Mesenchymal stem cell (in vitro differentiated cells and primary cell): ENCODE measurements at regions not wholly inside any gene's neighbourhood (a gene's known extent, or its start where the extent isn't known, plus 50 kb on each side); places are given as distances from the start of the nearest gene placed in this dataset.

Experiments used
- DNase-seq: peaks from one replicate; pipeline ENCODE4 v3.0.0-alpha.2; 2013
- H2AFZ ChIP-seq: one replicate; pipeline ENCODE4 v1.6.1; 2013; ENCODE audit warnings: low read depth, mild to moderate bottlenecking, control low read depth, inconsistent platforms, low read length, moderate library complexity
- H2AK5ac ChIP-seq: 2 replicates; pipeline ENCODE4 v1.6.1; 2013; ENCODE audit warnings: low read length, moderate library complexity, mild to moderate bottlenecking, inconsistent platforms; ENCODE audit not compliant: severe bottlenecking
- H2BK120ac ChIP-seq: one replicate; pipeline ENCODE4 v1.6.1; 2013; ENCODE audit warnings: low read depth, mild to moderate bottlenecking, inconsistent platforms, low read length, moderate library complexity
- H2BK12ac ChIP-seq, 2 experiments: one replicate each; pipeline ENCODE4 v1.6.1; 2013; ENCODE audit warnings: inconsistent platforms in 2 of 2, low read length in 2 of 2, mild to moderate bottlenecking in 2 of 2, moderate library complexity in 2 of 2, control low read depth in 1 of 2
- H2BK15ac ChIP-seq: one replicate; pipeline ENCODE4 v1.6.1; 2013; ENCODE audit warnings: mild to moderate bottlenecking, low read depth, inconsistent platforms; ENCODE audit not compliant: poor library complexity, severe bottlenecking
- H2BK5ac ChIP-seq: 2 replicates; pipeline ENCODE4 v1.6.1; 2013; ENCODE audit warnings: low read depth, mild to moderate bottlenecking, low read length, control low read depth, inconsistent platforms; ENCODE audit not compliant: poor library complexity, severe bottlenecking
- H3K14ac ChIP-seq, 2 experiments: one replicate each; pipeline ENCODE4 v1.6.1; 2013; ENCODE audit warnings: inconsistent platforms in 2 of 2, low read length in 2 of 2, control low read depth in 1 of 2, mild to moderate bottlenecking in 1 of 2, moderate library complexity in 1 of 2
- H3K18ac ChIP-seq, 2 experiments: one replicate each; pipeline ENCODE4 v1.6.1; 2013; ENCODE audit warnings: inconsistent platforms in 2 of 2, low read length in 2 of 2, control low read depth in 1 of 2, low read depth in 1 of 2, mild to moderate bottlenecking in 1 of 2
- H3K23ac ChIP-seq, 2 experiments: one replicate each; pipeline ENCODE4 v1.6.1; 2013; ENCODE audit warnings: inconsistent platforms in 2 of 2, low read length in 2 of 2, mild to moderate bottlenecking in 2 of 2, moderate library complexity in 2 of 2, control low read depth in 1 of 2
- H3K27ac ChIP-seq: 2 replicates; pipeline ENCODE4 v1.5.1; 2013; ENCODE audit warnings: mild to moderate bottlenecking, moderate library complexity, low read length, control low read depth, inconsistent platforms; ENCODE audit not compliant: poor library complexity, severe bottlenecking
- H3K27me3 ChIP-seq, 2 experiments: 2 replicates each; pipeline versions ENCODE4 v1.6.1 to v1.7.0; 2013; ENCODE audit warnings: low read length in 2 of 2, mild to moderate bottlenecking in 2 of 2, moderate library complexity in 2 of 2, control low read depth in 1 of 2, inconsistent platforms in 1 of 2; ENCODE audit not compliant: control insufficient read depth in 1 of 2, insufficient read depth in 1 of 2
- H3K36me3 ChIP-seq, 2 experiments: 2 replicates each; pipeline versions ENCODE4 v1.6.1 to v1.7.0; 2013; ENCODE audit warnings: low read length in 2 of 2, control low read depth in 1 of 2, inconsistent platforms in 1 of 2, low read depth in 1 of 2, mild to moderate bottlenecking in 1 of 2; ENCODE audit not compliant: insufficient read depth in 2 of 2, control insufficient read depth in 1 of 2
- H3K4ac ChIP-seq, 2 experiments: one replicate each; pipeline ENCODE4 v1.6.1; 2013; ENCODE audit warnings: inconsistent platforms in 2 of 2, low read length in 2 of 2, mild to moderate bottlenecking in 2 of 2, moderate library complexity in 2 of 2, control low read depth in 1 of 2, low read depth in 1 of 2
- H3K4me1 ChIP-seq: 2 replicates; pipeline ENCODE4 v1.6.1; 2013; ENCODE audit warnings: low read depth, low read length, control low read depth; ENCODE audit not compliant: control insufficient read depth, insufficient read depth
- H3K4me2 ChIP-seq: 2 replicates; pipeline ENCODE4 v1.6.1; 2013; ENCODE audit warnings: low read length, mild to moderate bottlenecking, inconsistent platforms; ENCODE audit not compliant: poor library complexity, severe bottlenecking
- H3K4me3 ChIP-seq, 2 experiments: 2 replicates each; pipeline versions ENCODE4 v1.5.1 to v1.7.0; 2013; ENCODE audit warnings: low read length in 2 of 2, mild to moderate bottlenecking in 2 of 2, control low read depth in 1 of 2, low read depth in 1 of 2; ENCODE audit not compliant: insufficient read depth in 1 of 2
- H3K79me1 ChIP-seq: replicated peaks from 2 replicates; pipeline ENCODE4 v1.6.1; 2013; ENCODE audit warnings: mild to moderate bottlenecking, control low read depth, low read length, inconsistent platforms; ENCODE audit not compliant: poor library complexity, severe bottlenecking
- H3K9ac ChIP-seq: 2 replicates; pipeline ENCODE4 v1.7.0; 2013; ENCODE audit warnings: mild to moderate bottlenecking, low read length, moderate library complexity
- H3K9me3 ChIP-seq: 2 replicates; pipeline ENCODE4 v1.7.0; 2013; ENCODE audit warnings: mild to moderate bottlenecking, low read length; ENCODE audit not compliant: control insufficient read depth
- H4K8ac ChIP-seq: one replicate; pipeline ENCODE4 v1.6.1; 2013; ENCODE audit warnings: inconsistent platforms, mild to moderate bottlenecking, low read length, moderate library complexity
- H4K91ac ChIP-seq: one replicate; pipeline ENCODE4 v1.6.1; 2013; ENCODE audit warnings: mild to moderate bottlenecking, low read length, inconsistent platforms
- WGBS: methylation state at CpG from one replicate; pipeline ENCODE4 v1.1.7; 2013; ENCODE audit warnings: mixed read lengths; 5-methylcytosine and 5-hydroxymethylcytosine counted together

GRCh38 chr6:99790679-99791078 lies 184.0 kb downstream of the PRDM13 start:
- Histone ChIP-seq H3K4me2 (no peak overlapping the region), H2AFZ (no peak overlapping the region), H4K91ac (no peak overlapping the region), H2BK5ac (no peak overlapping the region), H2BK12ac (no peak overlapping the region), H2AK5ac (no peak overlapping the region), H3K27ac (no peak overlapping the region), H4K8ac (no peak overlapping the region), H2BK120ac (no peak overlapping the region), H3K27me3 (peaks cover 18 to 21% of the 10 kb centered on the region in 2 experiments), H2BK15ac (no peak overlapping the region), H3K36me3 (no peaks in the 10 kb centered on the region), H3K18ac (no peak overlapping the region), H3K23ac (no peak overlapping the region), H3K9me3 (no peaks in the 10 kb centered on the region), H3K4me3 (no peak overlapping the region), H3K9ac (no peak overlapping the region), H3K4me1 (no peaks in the 10 kb centered on the region), H3K4ac (no peak overlapping the region), H3K14ac (no peak overlapping the region), H3K79me1 (no peaks in the 10 kb centered on the region)
- no peak for DNase-seq

DNA sequence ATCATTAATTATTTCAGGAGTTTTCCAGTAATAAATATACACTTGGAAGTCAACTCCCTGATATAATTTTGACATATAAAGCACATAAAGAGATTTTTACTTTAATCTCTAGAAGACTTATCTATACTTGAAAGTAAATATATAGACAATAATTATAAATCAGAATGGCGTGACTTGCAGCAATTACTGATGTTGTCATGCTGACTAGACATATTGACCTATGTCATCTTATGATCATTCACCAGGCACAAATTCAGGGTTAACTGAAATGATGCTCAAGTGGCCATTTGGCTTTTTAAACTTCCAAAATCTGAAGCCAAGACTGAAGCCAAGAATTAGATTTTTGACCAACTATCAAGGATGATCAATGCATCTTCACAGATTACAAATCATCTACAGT lies 192.2 kb downstream of the MCHR2 start:
- WGBS, result 71% methylated on average over 1 of the region's 1 CpG
- no peak overlapping the region for H4K8ac ChIP-seq
- H2BK15ac ChIP-seq, result no peak overlapping the region
- H3K27ac ChIP-seq, result no peak overlapping the region
- H3K4me2 ChIP-seq, result no peak overlapping the region
- DNase-seq, result no peak
- H3K79me1 ChIP-seq, result no peaks in the 10 kb centered on the region
- no peak overlapping the region for H4K91ac ChIP-seq
- H2BK12ac ChIP-seq, result no peak overlapping the region
- no peak overlapping the region for H3K4ac ChIP-seq
- H3K4me1 ChIP-seq, result no peaks in the 10 kb centered on the region
- no peak overlapping the region for H2AK5ac ChIP-seq
- no peak overlapping the region for H3K18ac ChIP-seq
- H2AFZ ChIP-seq, result no peak overlapping the region
- no peak overlapping the region for H3K14ac ChIP-seq
- H3K23ac ChIP-seq, result no peak overlapping the region
- H2BK120ac ChIP-seq, result no peak overlapping the region
- no peak overlapping the region for H2BK5ac ChIP-seq
- H3K36me3 ChIP-seq, result no peaks in the 10 kb centered on the region
- H3K9me3 ChIP-seq, result no peaks in the 10 kb centered on the region
- H3K27me3 ChIP-seq, result peaks cover 2 to 3% of the 10 kb centered on the region in 2 experiments
- no peak overlapping the region for H3K4me3 ChIP-seq
- no peak overlapping the region for H3K9ac ChIP-seq

DNA sequence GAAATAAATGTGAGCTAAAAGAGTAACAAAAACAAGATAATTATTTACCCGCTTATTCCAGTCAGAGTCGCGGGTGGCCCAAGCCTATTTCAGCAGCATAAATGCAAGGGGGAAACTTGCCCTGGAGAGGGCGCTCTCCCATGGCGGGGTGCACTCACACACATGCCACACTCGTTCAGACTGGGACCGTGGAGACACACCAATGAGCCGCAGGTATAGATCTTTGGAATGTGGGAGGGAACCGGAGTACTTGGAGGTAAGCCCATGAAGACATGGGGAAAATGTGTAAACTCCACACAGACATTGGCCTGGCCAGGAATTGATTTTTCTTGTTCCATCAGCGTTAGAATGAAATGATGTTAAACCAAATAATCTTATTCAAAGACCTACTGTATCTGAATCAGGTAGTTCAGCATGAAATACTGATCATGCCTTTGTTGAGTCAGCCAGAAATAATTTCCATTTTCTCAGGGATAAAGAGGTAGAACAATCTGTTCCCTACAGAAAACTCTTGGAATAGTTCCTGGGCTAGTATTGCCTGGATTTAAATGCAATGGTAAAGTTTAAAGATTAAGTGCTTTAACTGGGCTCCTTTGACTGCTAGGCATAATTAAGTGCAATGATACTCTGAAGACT lies 191.5 kb downstream of the MCHR2 start:
- no peak overlapping the region for H2BK12ac ChIP-seq
- H2AFZ ChIP-seq, result no peak overlapping the region
- peaks cover 5 to 7% of the 10 kb centered on the region in 2 experiments for H3K27me3 ChIP-seq
- H3K9ac ChIP-seq, result no peak overlapping the region
- no peak overlapping the region for H2BK120ac ChIP-seq
- H4K91ac ChIP-seq, result no peak overlapping the region
- no peak overlapping the region for H3K14ac ChIP-seq
- no peaks in the 10 kb centered on the region for H3K36me3 ChIP-seq
- DNase-seq, result no peak
- H3K23ac ChIP-seq, result no peak overlapping the region
- H3K27ac ChIP-seq, result no peak overlapping the region
- WGBS, result 32% methylated on average over 9 of the region's 10 CpGs
- no peak overlapping the region for H2AK5ac ChIP-seq
- no peaks in the 10 kb centered on the region for H3K9me3 ChIP-seq
- no peak overlapping the region for H3K18ac ChIP-seq
- H3K4me3 ChIP-seq, result no peak overlapping the region
- H2BK15ac ChIP-seq, result no peak overlapping the region
- H4K8ac ChIP-seq, result no peak overlapping the region
- no peaks in the 10 kb centered on the region for H3K79me1 ChIP-seq
- no peak overlapping the region for H2BK5ac ChIP-seq
- H3K4me1 ChIP-seq, result no peaks in the 10 kb centered on the region
- no peak overlapping the region for H3K4me2 ChIP-seq
- no peak overlapping the region for H3K4ac ChIP-seq

DNA sequence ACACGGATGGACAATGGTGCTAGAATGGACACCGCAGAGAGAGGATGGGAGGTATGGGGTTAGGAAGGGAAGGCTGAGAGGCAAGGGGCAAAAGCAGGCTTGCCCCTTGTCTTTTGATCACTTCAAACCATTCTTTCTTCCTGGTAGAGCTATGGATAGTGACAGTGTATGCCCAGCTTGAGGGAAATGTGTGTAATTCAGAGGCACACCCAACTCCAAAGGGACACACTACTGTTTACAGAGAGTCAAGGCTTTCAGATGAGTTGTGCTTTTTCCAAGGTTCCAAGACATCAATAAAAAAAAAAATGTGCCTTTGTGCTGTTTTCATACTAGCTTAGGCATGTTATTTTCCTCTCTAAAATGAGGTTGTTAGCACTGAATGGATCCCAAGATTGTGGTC lies 185.0 kb downstream of the MCHR2 start:
- Histone ChIP-seq H3K4me2 (no peak overlapping the region), H3K27ac (no peak overlapping the region), H2AK5ac (no peak overlapping the region), H3K36me3 (no peaks in the 10 kb centered on the region), H2AFZ (no peak overlapping the region), H3K9ac (no peak overlapping the region), H2BK120ac (no peak overlapping the region), H4K8ac (no peak overlapping the region), H3K14ac (no peak overlapping the region), H3K18ac (no peak overlapping the region), H2BK5ac (no peak overlapping the region), H3K4me1 (no peaks in the 10 kb centered on the region), H3K23ac (no peak overlapping the region), H3K27me3 (peaks cover 21 to 24% of the 10 kb centered on the region in 2 experiments), H2BK15ac (no peak overlapping the region), H3K4ac (no peak overlapping the region), H2BK12ac (no peak overlapping the region), H3K4me3 (no peak overlapping the region), H4K91ac (no peak overlapping the region), H3K9me3 (no peaks in the 10 kb centered on the region), H3K79me1 (no peaks in the 10 kb centered on the region)
- WGBS, result 85% methylated on average over 2 of the region's 2 CpGs
- DNase-seq, result no peak
